ENCODE measurements at regions not wholly inside any gene's neighbourhood (a gene's known extent, or its start where the extent isn't known, plus 50 kb on each side); places are given as distances from the start of the nearest gene placed in this dataset.

- TF ChIP-seq CTCF (IDR thresholded peaks at IDR 0.05) (no peak), POLR2AphosphoS5 (IDR thresholded peaks at IDR 0.05) (no peak), POLR2A (IDR thresholded peaks at IDR 0.05) (no peak)
These were observed 900.1 kb upstream of the CITED2 start for GRCh38 chr6:140274548-140274947.
